GM12878 (cell line): ENCODE measurements at regions not wholly inside any gene's neighbourhood (a gene's known extent, or its start where the extent isn't known, plus 50 kb on each side); places are given as distances from the start of the nearest gene placed in this dataset.

Source experiments
- ATF3 ChIP-seq: IDR thresholded peaks from 2 replicates; pipeline ENCODE4 v1.6.1; 2011; ENCODE audit warnings: low read depth, mild to moderate bottlenecking, low read length, moderate library complexity, borderline replicate concordance; ENCODE audit errors: extremely low read depth
- CHD4 ChIP-seq: fragments of 200-600 bp; sonication (generic); IDR thresholded peaks from 2 replicates; pipeline ENCODE4 v1.6.1; 2016; ENCODE audit warnings: mild to moderate bottlenecking
- HDGF ChIP-seq: fragments of 450-650 bp; IDR thresholded peaks from 2 replicates; pipeline ENCODE4 v1.6.1; 2016; ENCODE audit warnings: antibody characterized with exemption
- IRF5 ChIP-seq: fragments of 450-650 bp; IDR thresholded peaks from 2 replicates; pipeline ENCODE4 v1.6.1; 2017; ENCODE audit warnings: borderline replicate concordance
- JUNB ChIP-seq: IDR thresholded peaks from 2 replicates; pipeline ENCODE4 v1.6.1; 2016; ENCODE audit warnings: antibody characterized with exemption, mild to moderate bottlenecking
- JUND ChIP-seq: IDR thresholded peaks from 2 replicates; pipeline ENCODE4 v1.6.1; 2012; ENCODE audit warnings: low read depth, mild to moderate bottlenecking, low read length, improper control_type of control experiment, moderate library complexity
- MEF2A ChIP-seq: IDR thresholded peaks from 2 replicates; pipeline ENCODE4 v1.6.1; 2011; ENCODE audit warnings: low read depth, mild to moderate bottlenecking, low read length, moderate library complexity; ENCODE audit not compliant: insufficient read depth
- MTA2 ChIP-seq: fragments of 450-650 bp; IDR thresholded peaks from 2 replicates; pipeline ENCODE4 v1.6.1; 2016; ENCODE audit warnings: low read depth, mild to moderate bottlenecking, moderate library complexity
- MYC ChIP-seq: IDR thresholded peaks from 2 replicates; pipeline ENCODE4 v1.6.1; 2011; ENCODE audit warnings: mild to moderate bottlenecking, low read length, moderate library complexity, inconsistent platforms; ENCODE audit not compliant: insufficient read depth, insufficient replicate concordance, insufficient read length, severe bottlenecking
- RAD51 ChIP-seq: fragments of 450-650 bp; IDR thresholded peaks from 2 replicates; pipeline ENCODE4 v1.6.1; 2016; ENCODE audit warnings: moderate library complexity, mild to moderate bottlenecking, inconsistent platforms
- RFX5 ChIP-seq: IDR thresholded peaks from 2 replicates; pipeline ENCODE4 v1.6.1; 2011; ENCODE audit warnings: low read depth, low read length, improper control_type of control experiment
- SKIL ChIP-seq: fragments of 450-650 bp; IDR thresholded peaks from 2 replicates; pipeline ENCODE4 v1.6.1; 2017; ENCODE audit warnings: mild to moderate bottlenecking, low read depth, inconsistent platforms; ENCODE audit not compliant: poor library complexity, severe bottlenecking
- SUZ12 ChIP-seq: fragments of 200-600 bp; sonication (generic); IDR thresholded peaks from one replicate; pipeline ENCODE4 v1.6.1; 2018; ENCODE audit warnings: antibody characterized with exemption, mild to moderate bottlenecking; ENCODE audit not compliant: unreplicated experiment
- ZBTB4 ChIP-seq: fragments of 450-650 bp; formaldehyde crosslinking; IDR thresholded peaks from 2 replicates; pipeline ENCODE4 v1.4.0; 2022; ENCODE audit warnings: mild to moderate bottlenecking, moderate library complexity

- TF ChIP-seq MEF2A = peak; percentile 51; the same call in 1 of the 2 replicates
- TF ChIP-seq MTA2 = peak; percentile 91
- 0 out of 2 replicates have a peak, but pooled peaks have one; percentile 40 for TF ChIP-seq JUNB
- TF ChIP-seq RFX5 = no peak
- no peak for TF ChIP-seq CHD4
- no peak for TF ChIP-seq HDGF
- no peak for TF ChIP-seq SUZ12
- TF ChIP-seq IRF5 = no peak
- TF ChIP-seq ZBTB4 = no peak
- TF ChIP-seq SKIL = peak; percentile 47
- TF ChIP-seq ATF3 = no peak
- peak; percentile 22; the same call in 1 of the 2 replicates for TF ChIP-seq RAD51
- TF ChIP-seq JUND = no peak
- no peak for TF ChIP-seq MYC
Measured at GRCh38 chr19:14310055-14310454, 71.2 kb upstream of the ADGRE5 start (continued).
